Urothelium cell line (cell line): ENCODE measurements at regions not wholly inside any gene's neighbourhood (a gene's known extent, or its start where the extent isn't known, plus 50 kb on each side); places are given as distances from the start of the nearest gene placed in this dataset.
A peak's percentile ranks its signal among the peaks of the same experiment; 100 is the strongest.

Experiments used
- DNase-seq: peaks from one replicate; pipeline ENCODE4 v3.0.0; 2011; ENCODE audit warnings: low spot score, mixed read lengths
- FAIRE-seq: peaks from 2 replicates; lab custom pipeline; 2011; peaks lifted over from hg19 to GRCh38; lab: Jason Lieb, UNC

DNA sequence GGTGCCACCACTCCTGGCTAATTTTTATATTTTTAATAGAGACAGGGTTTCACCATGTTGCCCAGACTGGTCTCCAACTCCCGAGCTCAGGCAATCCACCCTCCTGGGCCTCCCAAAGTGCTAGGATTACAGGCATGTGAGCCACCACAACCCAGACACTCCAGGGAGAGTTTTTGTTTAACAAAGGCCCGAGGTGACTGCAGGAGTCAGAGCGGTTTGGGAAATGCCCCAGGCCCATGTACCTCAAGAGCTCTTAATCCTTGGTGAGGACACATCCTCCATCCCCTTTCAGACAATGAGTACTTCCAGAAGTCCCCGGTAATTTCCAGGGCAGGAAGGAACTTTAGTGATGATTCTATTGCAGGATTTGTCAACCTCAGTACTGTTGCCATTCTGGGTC is 176.0 kb downstream of the ESRRB start:
- FAIRE-seq (no peak), DNase-seq (no peak)

- DNase-seq = no peak
- FAIRE-seq = no peak
Measured at GRCh38 chr14:76564471-76565422, 188.8 kb downstream of the ESRRB start.

DNA sequence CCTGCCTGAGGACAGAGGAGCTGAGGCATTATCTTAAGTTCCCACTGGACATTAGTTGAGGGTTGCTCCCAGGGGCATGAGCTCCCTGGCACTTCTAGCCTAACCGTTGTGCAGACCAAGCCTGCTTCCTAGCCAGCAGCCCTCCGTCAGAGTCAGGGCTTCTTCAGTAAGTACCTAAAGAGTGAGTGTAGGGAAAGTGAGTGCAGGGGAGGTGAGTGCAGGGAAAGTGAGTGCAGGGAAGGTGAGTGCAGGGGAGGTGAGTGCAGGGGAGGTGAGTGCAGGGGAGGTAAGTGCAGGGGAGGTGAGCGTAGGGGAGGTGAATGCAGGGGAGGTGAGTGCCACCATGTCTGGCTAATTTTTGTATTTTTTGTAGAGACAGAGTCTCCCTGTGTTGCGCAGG is 190.5 kb downstream of the ESRRB start:
- DNase-seq (no peak), FAIRE-seq (peak; percentile 13)

DNA sequence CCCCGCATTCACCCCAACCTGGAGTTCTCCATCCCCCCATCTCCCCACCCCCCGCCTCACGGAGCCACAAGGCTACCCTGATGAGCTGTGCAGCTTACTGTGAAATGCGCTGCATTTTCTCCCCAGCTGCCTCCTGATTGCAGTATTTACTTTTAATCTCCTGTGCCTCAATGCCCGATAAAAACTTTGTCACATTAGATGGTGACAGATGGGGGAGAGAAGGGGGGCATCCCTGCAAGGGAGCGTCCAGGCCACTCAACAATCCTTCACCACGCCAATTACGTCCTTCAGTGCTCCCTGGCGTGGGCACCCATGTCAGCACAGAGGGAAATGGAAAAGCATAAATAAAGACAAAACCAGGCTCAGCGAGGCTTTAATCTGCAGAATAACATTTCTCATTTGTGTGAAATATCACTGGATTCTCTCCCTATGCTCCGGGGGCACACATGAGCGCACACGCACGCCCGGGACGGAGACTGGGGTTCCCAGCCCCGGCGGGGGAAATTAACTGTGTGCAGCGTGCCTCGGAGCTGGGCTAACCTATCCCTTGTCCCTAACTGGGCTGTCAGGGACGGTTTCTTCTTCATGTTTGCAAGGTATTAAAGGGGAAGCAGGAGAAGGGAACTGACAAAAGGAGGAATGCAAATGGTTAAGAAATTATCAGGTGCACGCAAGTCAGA is 186.7 kb upstream of the VASH1 start:
- DNase-seq (no peak), FAIRE-seq (peak; percentile 89)

GRCh38 chr14:76575108-76575507 is 186.2 kb upstream of the VASH1 start:
- DNase-seq (no peak), FAIRE-seq (no peak)

- peak; percentile 70 for FAIRE-seq
- peak; percentile 55 for DNase-seq
Measured at GRCh38 chr14:76576047-76576741, 185.1 kb upstream of the VASH1 start.

GRCh38 chr14:76577090-76577489 is 184.2 kb upstream of the VASH1 start:
- DNase-seq = no peak
- FAIRE-seq = no peak

GRCh38 chr14:76577837-76578236 is 183.4 kb upstream of the VASH1 start:
- FAIRE-seq = no peak
- DNase-seq = no peak

- FAIRE-seq (no peak), DNase-seq (no peak)
Measured at GRCh38 chr14:76580399-76580798, 180.9 kb upstream of the VASH1 start.

GRCh38 chr14:76580967-76581366 is 180.3 kb upstream of the VASH1 start:
- FAIRE-seq (no peak), DNase-seq (no peak)

- FAIRE-seq (no peak), DNase-seq (no peak)
Measured at GRCh38 chr14:76581592-76581991, 179.7 kb upstream of the VASH1 start.

- DNase-seq (no peak), FAIRE-seq (no peak)
Measured at GRCh38 chr14:76582447-76582846, 178.8 kb upstream of the VASH1 start.

DNA sequence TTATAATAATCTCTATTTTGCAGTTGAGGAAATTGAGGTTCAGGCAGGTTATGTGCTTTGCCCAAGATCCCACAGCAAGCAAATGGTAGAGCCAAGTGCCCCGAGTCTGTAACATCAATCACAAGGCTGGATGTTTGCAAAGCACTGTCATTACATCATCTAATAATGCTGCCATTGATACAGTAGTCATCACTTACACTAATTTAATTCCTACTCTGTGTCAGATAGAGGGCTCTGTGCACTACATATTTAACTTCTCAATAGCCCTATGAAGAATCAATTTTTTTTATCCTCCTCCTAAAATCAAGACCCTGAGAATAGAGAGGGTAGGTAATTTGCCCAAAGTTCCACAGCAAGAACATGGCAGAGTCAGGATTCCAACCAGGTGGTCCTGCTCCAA is 178.1 kb upstream of the VASH1 start:
- FAIRE-seq = peak; percentile 90
- DNase-seq = no peak

DNA sequence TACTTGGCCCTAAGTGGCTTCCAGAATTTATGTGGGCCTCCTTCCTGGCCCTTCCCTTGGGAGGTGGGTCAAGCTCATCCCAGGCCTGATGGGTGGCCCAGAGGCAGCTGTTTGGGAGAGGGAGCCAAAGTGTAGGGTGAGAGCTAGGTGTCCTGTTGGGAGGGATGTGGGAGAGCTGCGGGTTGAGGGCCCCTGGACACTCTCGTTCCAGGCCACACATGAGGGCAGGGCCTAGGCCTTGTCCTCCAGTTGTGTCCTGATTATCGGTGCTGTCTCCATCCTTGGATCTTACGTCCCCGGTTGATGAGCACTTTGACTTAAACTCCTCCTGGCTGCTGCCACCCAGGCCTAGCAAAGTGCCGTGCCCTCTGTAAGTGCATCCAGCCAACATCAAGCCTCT is 177.5 kb upstream of the VASH1 start:
- FAIRE-seq (no peak), DNase-seq (no peak)

DNA sequence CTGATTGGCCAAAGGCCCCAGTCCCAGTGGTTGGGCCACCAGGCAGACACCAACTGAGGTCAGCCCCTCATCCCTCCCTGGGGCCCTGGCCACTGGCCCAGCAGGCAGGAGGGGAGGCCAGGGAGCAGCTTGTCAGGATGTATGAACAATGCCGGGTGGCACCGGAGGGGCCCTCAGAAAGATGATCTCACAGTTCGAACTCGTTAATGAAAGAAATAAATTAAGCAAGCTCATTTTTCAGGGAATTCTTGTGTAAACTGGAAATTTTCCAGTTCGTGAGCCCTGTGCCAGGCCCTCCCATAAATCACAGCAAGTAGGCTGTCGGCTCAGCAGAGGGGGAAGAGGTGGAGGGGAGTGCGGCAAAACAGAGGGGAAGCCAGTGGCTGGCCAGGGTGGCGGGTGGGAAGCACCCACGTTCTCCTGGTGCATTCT is 177.0 kb upstream of the VASH1 start:
- DNase-seq (peak; percentile 43), FAIRE-seq (no peak)

DNA sequence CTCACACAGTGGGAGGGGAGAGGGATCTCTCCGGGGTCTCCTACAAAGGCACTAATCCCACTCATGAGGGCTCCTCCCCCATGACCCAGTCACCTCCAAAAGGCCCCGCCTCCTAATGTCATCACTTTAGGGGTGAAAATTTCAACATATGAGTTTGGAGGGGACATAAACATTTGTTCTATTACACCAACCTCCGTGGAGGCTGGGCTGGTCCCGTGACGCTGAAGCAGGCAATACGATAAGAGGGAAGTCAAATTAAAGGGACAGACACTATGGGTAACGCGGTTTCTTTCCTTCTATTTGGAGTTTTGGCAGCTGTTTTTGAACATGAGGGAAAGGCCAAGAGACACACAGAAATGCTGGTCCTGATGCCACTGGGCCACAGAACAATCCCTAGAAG is 175.7 kb upstream of the VASH1 start:
- FAIRE-seq = no peak
- DNase-seq = no peak

GRCh38 chr14:76589246-76589645 is 172.0 kb upstream of the VASH1 start:
- no peak for FAIRE-seq
- DNase-seq = no peak

GRCh38 chr14:76591266-76591665 is 170.0 kb upstream of the VASH1 start:
- no peak for DNase-seq
- no peak for FAIRE-seq

DNA sequence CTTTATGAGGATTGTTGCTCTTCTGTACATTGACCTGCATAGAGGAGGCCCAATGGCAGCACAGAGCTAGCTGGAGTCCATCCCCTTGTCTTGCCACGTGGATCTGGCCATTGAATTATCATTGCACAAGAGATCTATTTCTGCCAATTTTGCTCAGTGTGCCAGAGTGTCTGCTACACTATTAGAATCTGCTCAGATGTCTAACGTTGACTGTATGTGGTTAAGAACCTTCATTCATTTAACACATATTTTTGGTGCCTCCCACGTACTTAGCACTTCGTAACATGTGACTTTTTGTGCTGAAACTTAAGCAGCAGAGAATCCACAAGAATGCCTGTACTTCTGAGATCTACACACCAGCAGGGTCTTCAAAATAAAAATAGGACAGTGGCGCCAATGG is 166.0 kb upstream of the VASH1 start:
- FAIRE-seq (no peak), DNase-seq (no peak)

DNA sequence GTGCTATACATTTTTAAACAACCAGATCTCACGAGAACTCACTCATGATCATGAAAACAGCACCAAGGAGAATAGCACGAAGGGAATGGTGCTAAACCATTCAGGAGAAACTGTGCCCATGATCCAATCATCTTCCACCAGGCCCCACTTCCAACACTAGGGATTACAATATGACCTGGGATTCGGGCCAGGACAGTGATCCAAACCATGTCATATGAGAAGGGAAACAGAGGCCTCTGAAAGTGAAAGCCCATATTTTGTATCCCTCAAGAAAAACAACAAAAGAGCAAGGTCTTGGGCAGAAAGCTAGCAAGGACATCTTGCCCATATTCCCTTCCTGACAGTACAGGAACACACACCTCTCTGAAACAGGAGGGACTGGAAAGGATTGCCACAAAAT is 163.9 kb upstream of the VASH1 start:
- DNase-seq (no peak), FAIRE-seq (no peak)

DNA sequence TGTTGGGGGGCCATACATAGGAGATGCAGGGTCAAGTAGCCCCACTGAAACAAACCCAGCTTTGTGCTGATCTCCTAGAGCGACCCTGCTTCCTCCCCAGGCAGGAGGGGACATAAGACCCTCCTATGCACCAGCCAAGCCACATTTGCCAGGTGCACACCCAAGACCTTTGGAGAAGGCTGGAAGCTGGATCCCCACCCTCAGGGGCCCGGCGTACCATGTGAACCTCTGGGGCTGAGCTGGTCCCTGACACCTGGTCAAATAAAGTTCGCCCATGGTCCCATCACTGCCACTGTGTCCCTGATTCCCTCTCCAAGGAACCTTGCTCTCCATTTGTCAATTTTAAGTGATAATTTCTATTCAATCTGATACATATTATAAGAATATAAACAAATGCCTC is 162.1 kb upstream of the VASH1 start:
- DNase-seq (no peak), FAIRE-seq (no peak)
